Activated T-cell treated with anti-CD3 and anti-CD28 coated beads, Interleukin-2, amount 50 U/mL, for 24 hours (primary cell): ENCODE measurements at regions not wholly inside any gene's neighbourhood (a gene's known extent, or its start where the extent isn't known, plus 50 kb on each side); places are given as distances from the start of the nearest gene placed in this dataset.

Source experiments
- DNase-seq: peaks from one replicate; pipeline ENCODE4 v3.0.0-alpha.2; 2020
- H3K27ac Mint-ChIP-seq: 2 replicates; pipeline ENCODE4 v1.8.0; 2020; ENCODE audit warnings: mild to moderate bottlenecking, mixed read lengths
- H3K27me3 Mint-ChIP-seq: 2 replicates; pipeline ENCODE4 v1.8.0; 2020; ENCODE audit warnings: mixed read lengths
- H3K36me3 Mint-ChIP-seq: 2 replicates; pipeline ENCODE4 v1.8.0; 2020; ENCODE audit warnings: low read depth, mixed read lengths
- H3K4me1 Mint-ChIP-seq: 2 replicates; pipeline ENCODE4 v1.8.0; 2020; ENCODE audit warnings: low read depth, mixed read lengths
- H3K4me3 Mint-ChIP-seq: 2 replicates; pipeline ENCODE4 v1.8.0; 2020; ENCODE audit warnings: mild to moderate bottlenecking, moderate library complexity, mixed read lengths
- H3K9me3 Mint-ChIP-seq: 2 replicates; pipeline ENCODE4 v1.8.0; 2020; ENCODE audit warnings: mixed read lengths

GRCh38 chr18:78722929-78723710 is 256.5 kb upstream of the SALL3 start:
- H3K27ac Mint-ChIP-seq, result no peak overlapping the region
- H3K4me3 Mint-ChIP-seq, result no peak overlapping the region
- DNase-seq, result no peak
- H3K4me1 Mint-ChIP-seq, result peaks cover 3% of the 10 kb centered on the region
- H3K36me3 Mint-ChIP-seq, result no peaks in the 10 kb centered on the region
- H3K9me3 Mint-ChIP-seq, result no peaks in the 10 kb centered on the region
- H3K27me3 Mint-ChIP-seq, result peaks cover 36% of the 10 kb centered on the region

- Mint-ChIP-seq H3K9me3 (no peaks in the 10 kb centered on the region), H3K4me1 (peaks cover 3% of the 10 kb centered on the region), H3K4me3 (no peak overlapping the region), H3K27ac (no peak overlapping the region), H3K36me3 (no peaks in the 10 kb centered on the region), H3K27me3 (peaks cover 36% of the 10 kb centered on the region)
- DNase-seq, result no peak
Measured at GRCh38 chr18:78724214-78724914, 255.3 kb upstream of the SALL3 start.

- H3K4me3 Mint-ChIP-seq, result no peak overlapping the region
- peaks cover 4% of the 10 kb centered on the region for H3K4me1 Mint-ChIP-seq
- peaks cover 32% of the 10 kb centered on the region for H3K27me3 Mint-ChIP-seq
- no peaks in the 10 kb centered on the region for H3K9me3 Mint-ChIP-seq
- DNase-seq, result no peak
- no peak overlapping the region for H3K27ac Mint-ChIP-seq
- H3K36me3 Mint-ChIP-seq, result no peaks in the 10 kb centered on the region
Measured at GRCh38 chr18:78725426-78725825, 254.2 kb upstream of the SALL3 start.

GRCh38 chr18:78726326-78727056 is 253.1 kb upstream of the SALL3 start:
- DNase-seq, result no peak
- no peak overlapping the region for H3K27ac Mint-ChIP-seq
- H3K36me3 Mint-ChIP-seq, result no peaks in the 10 kb centered on the region
- H3K9me3 Mint-ChIP-seq, result no peaks in the 10 kb centered on the region
- H3K27me3 Mint-ChIP-seq, result peaks cover 28% of the 10 kb centered on the region
- H3K4me1 Mint-ChIP-seq, result peaks cover 6% of the 10 kb centered on the region
- H3K4me3 Mint-ChIP-seq, result no peak overlapping the region

GRCh38 chr18:78727057-78727739 is 252.4 kb upstream of the SALL3 start:
- Mint-ChIP-seq H3K27ac (no peak overlapping the region), H3K4me1 (peaks cover 6% of the 10 kb centered on the region), H3K4me3 (no peak overlapping the region), H3K36me3 (no peaks in the 10 kb centered on the region), H3K9me3 (no peaks in the 10 kb centered on the region), H3K27me3 (peaks cover 26% of the 10 kb centered on the region)
- no peak for DNase-seq

GRCh38 chr18:78727877-78728783 is 251.5 kb upstream of the SALL3 start:
- DNase-seq, result no peak
- Mint-ChIP-seq H3K9me3 (no peaks in the 10 kb centered on the region), H3K27ac (no peak overlapping the region), H3K4me1 (peaks cover 6% of the 10 kb centered on the region), H3K27me3 (peaks cover 19% of the 10 kb centered on the region), H3K36me3 (no peaks in the 10 kb centered on the region), H3K4me3 (no peak overlapping the region)

GRCh38 chr18:78728784-78729467 is 250.7 kb upstream of the SALL3 start:
- Mint-ChIP-seq H3K9me3 (no peaks in the 10 kb centered on the region), H3K4me3 (no peak overlapping the region), H3K4me1 (peaks cover 6% of the 10 kb centered on the region), H3K36me3 (no peaks in the 10 kb centered on the region), H3K27ac (no peak overlapping the region), H3K27me3 (peaks cover 12% of the 10 kb centered on the region)
- no peak for DNase-seq

GRCh38 chr18:78730546-78730945 is 249.1 kb upstream of the SALL3 start:
- no peak for DNase-seq
- Mint-ChIP-seq H3K4me1 (peaks cover 4% of the 10 kb centered on the region), H3K9me3 (no peaks in the 10 kb centered on the region), H3K27ac (no peak overlapping the region), H3K36me3 (no peaks in the 10 kb centered on the region), H3K4me3 (no peak overlapping the region), H3K27me3 (no peaks in the 10 kb centered on the region)

GRCh38 chr18:78731016-78731397 is 248.6 kb upstream of the SALL3 start:
- no peaks in the 10 kb centered on the region for H3K27me3 Mint-ChIP-seq
- peaks cover 4% of the 10 kb centered on the region for H3K4me1 Mint-ChIP-seq
- no peak overlapping the region for H3K4me3 Mint-ChIP-seq
- H3K36me3 Mint-ChIP-seq, result no peaks in the 10 kb centered on the region
- H3K9me3 Mint-ChIP-seq, result no peaks in the 10 kb centered on the region
- no peak overlapping the region for H3K27ac Mint-ChIP-seq
- DNase-seq, result no peak

GRCh38 chr18:78731398-78732032 is 248.1 kb upstream of the SALL3 start:
- DNase-seq, result no peak
- Mint-ChIP-seq H3K4me3 (no peak overlapping the region), H3K27ac (no peak overlapping the region), H3K27me3 (no peaks in the 10 kb centered on the region), H3K36me3 (no peaks in the 10 kb centered on the region), H3K4me1 (peaks cover 4% of the 10 kb centered on the region), H3K9me3 (no peaks in the 10 kb centered on the region)

- H3K4me3 Mint-ChIP-seq, result no peak overlapping the region
- H3K36me3 Mint-ChIP-seq, result no peaks in the 10 kb centered on the region
- peaks cover 4% of the 10 kb centered on the region for H3K4me1 Mint-ChIP-seq
- DNase-seq, result no peak
- H3K9me3 Mint-ChIP-seq, result no peaks in the 10 kb centered on the region
- H3K27ac Mint-ChIP-seq, result no peak overlapping the region
- no peaks in the 10 kb centered on the region for H3K27me3 Mint-ChIP-seq
Measured at GRCh38 chr18:78732273-78733210, 247.1 kb upstream of the SALL3 start.
